ENCODE measurements at regions not wholly inside any gene's neighbourhood (a gene's known extent, or its start where the extent isn't known, plus 50 kb on each side); places are given as distances from the start of the nearest gene placed in this dataset.
"Not testable (repeated sequence)": the region's sequence is repeated elsewhere in the genome, so short reads cannot be mapped to it uniquely, and the experiment has no call there.

- no peaks in the 10 kb centered on the region for H3K27me3 ChIP-seq
- H3K27ac ChIP-seq = no peak overlapping the region
- H3K4me1 ChIP-seq = no peaks in the 10 kb centered on the region
- TF ChIP-seq, protein P1, sequence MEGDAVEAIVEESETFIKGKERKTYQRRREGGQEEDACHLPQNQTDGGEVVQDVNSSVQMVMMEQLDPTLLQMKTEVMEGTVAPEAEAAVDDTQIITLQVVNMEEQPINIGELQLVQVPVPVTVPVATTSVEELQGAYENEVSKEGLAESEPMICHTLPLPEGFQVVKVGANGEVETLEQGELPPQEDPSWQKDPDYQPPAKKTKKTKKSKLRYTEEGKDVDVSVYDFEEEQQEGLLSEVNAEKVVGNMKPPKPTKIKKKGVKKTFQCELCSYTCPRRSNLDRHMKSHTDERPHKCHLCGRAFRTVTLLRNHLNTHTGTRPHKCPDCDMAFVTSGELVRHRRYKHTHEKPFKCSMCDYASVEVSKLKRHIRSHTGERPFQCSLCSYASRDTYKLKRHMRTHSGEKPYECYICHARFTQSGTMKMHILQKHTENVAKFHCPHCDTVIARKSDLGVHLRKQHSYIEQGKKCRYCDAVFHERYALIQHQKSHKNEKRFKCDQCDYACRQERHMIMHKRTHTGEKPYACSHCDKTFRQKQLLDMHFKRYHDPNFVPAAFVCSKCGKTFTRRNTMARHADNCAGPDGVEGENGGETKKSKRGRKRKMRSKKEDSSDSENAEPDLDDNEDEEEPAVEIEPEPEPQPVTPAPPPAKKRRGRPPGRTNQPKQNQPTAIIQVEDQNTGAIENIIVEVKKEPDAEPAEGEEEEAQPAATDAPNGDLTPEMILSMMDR (IDR thresholded peaks at IDR 0.05) = no peak
- TF ChIP-seq POLR2A (IDR thresholded peaks at IDR 0.05) = no peak
- DNase-seq = no peak
- H3K9me3 ChIP-seq = no peaks in the 10 kb centered on the region
- no peaks in the 10 kb centered on the region for H3K36me3 ChIP-seq
- no peak overlapping the region for H3K4me3 ChIP-seq
Observed at GRCh38 chr7:79998363-79998762, 136.3 kb upstream of the GNAI1 start.

- no peaks in the 10 kb centered on the region for H3K36me3 ChIP-seq
- no peaks in the 10 kb centered on the region for H3K27me3 ChIP-seq
- no peaks in the 10 kb centered on the region for H3K9me3 ChIP-seq
- no peaks in the 10 kb centered on the region for H3K4me1 ChIP-seq
- no peak for DNase-seq
- TF ChIP-seq POLR2A (IDR thresholded peaks at IDR 0.05) = no peak
- TF ChIP-seq, protein P1 (IDR thresholded peaks at IDR 0.05) = no peak
- H3K4me3 ChIP-seq = no peak overlapping the region
- no peak overlapping the region for H3K27ac ChIP-seq
Observed at GRCh38 chr7:79997345-79997744, 137.3 kb upstream of the GNAI1 start.

GRCh38 chr7:79995741-79996140, 138.9 kb upstream of the GNAI1 start:
- not testable (repeated sequence) for H3K36me3 ChIP-seq, H3K27ac ChIP-seq, H3K4me1 ChIP-seq, H3K27me3 ChIP-seq, DNase-seq, H3K4me3 ChIP-seq, H3K9me3 ChIP-seq

GRCh38 chr7:79988653-79989052, 146.0 kb upstream of the GNAI1 start:
- DNase-seq = no peak
- TF ChIP-seq POLR2A (IDR thresholded peaks at IDR 0.05) = no peak
- TF ChIP-seq, protein P1 (IDR thresholded peaks at IDR 0.05) = no peak
- H3K36me3 ChIP-seq = no peaks in the 10 kb centered on the region
- no peaks in the 10 kb centered on the region for H3K27me3 ChIP-seq
- no peaks in the 10 kb centered on the region for H3K4me1 ChIP-seq
- H3K27ac ChIP-seq = no peak overlapping the region
- H3K9me3 ChIP-seq = no peaks in the 10 kb centered on the region
- no peak overlapping the region for H3K4me3 ChIP-seq

DNA sequence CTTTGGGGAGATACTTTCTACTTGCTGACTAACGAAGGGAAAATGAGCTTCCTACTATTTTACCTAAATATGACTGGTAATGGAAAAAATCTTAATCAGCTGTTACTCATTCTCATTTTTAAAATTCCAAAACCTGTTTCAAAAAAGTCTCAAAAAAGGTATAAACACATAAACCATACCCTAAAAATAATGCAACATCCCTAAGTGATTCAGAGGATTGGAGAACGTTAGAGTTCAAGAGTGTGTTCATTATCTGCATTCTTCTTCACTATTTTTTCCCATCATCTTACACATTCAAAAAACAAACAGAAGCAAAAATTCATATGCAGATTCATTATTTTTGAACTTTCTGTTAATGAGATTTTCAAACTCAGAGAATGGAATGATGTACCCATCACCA, 150.4 kb upstream of the GNAI1 start:
- no peaks in the 10 kb centered on the region for H3K27me3 ChIP-seq
- no peak overlapping the region for H3K27ac ChIP-seq
- H3K36me3 ChIP-seq = no peaks in the 10 kb centered on the region
- TF ChIP-seq, protein P1 (IDR thresholded peaks at IDR 0.05) = no peak
- TF ChIP-seq POLR2A (IDR thresholded peaks at IDR 0.05) = no peak
- H3K4me3 ChIP-seq = no peak overlapping the region
- no peak for DNase-seq
- no peaks in the 10 kb centered on the region for H3K4me1 ChIP-seq
- H3K9me3 ChIP-seq = no peaks in the 10 kb centered on the region

DNA sequence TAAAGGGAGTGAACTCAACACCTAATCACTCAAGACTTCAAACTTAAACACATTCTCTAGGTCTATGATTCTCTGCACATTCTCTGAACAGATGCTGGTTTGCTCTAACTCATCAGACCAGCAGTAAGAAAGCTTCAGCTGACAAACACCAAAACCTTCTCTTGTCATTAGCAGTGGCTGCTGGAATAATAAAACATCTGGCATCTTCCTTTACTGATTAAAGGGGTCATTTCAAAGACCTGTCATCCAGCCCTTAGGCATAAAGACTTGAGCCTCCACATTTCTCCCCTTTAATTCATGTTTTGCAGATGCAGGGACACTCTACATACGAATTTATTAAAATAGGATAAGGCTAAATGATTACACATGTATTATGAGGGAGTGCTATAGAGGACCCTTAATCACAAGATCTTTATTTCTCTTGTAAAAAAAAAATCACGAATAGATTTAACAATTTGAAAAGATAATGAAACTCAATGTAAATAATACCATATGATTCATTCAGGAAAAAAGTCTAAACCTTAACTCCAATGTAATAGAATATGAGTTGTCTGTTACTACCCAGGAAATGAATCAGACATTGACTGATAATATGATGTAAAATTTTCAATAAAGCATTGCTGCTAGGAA, 152.4 kb upstream of the GNAI1 start:
- Histone ChIP-seq H3K27ac (no peak overlapping the region), H3K4me1 (no peaks in the 10 kb centered on the region), H3K4me3 (no peak overlapping the region), H3K36me3 (no peaks in the 10 kb centered on the region), H3K27me3 (no peaks in the 10 kb centered on the region), H3K9me3 (no peaks in the 10 kb centered on the region)
- no peak for DNase-seq
- TF ChIP-seq POLR2A (IDR thresholded peaks at IDR 0.05) = no peak
- TF ChIP-seq, protein P1 (IDR thresholded peaks at IDR 0.05) = no peak

Data from Peyer's patch (tissue), 4 donors.